Stimulated activated CD4-positive, alpha-beta T cell treated with anti-CD3 and anti-CD28 coated beads, Interleukin-1b, Interleukin-23, amount 100 ng/mL, for 4 hours (primary cell): ENCODE measurements at regions not wholly inside any gene's neighbourhood (a gene's known extent, or its start where the extent isn't known, plus 50 kb on each side); places are given as distances from the start of the nearest gene placed in this dataset.

ENCODE experiments used
- DNase-seq, 2 donors: peaks; one replicate each; pipeline ENCODE4 v3.0.0-alpha.2; 2020; ENCODE audit warnings: low read depth in 2 of 2

DNA sequence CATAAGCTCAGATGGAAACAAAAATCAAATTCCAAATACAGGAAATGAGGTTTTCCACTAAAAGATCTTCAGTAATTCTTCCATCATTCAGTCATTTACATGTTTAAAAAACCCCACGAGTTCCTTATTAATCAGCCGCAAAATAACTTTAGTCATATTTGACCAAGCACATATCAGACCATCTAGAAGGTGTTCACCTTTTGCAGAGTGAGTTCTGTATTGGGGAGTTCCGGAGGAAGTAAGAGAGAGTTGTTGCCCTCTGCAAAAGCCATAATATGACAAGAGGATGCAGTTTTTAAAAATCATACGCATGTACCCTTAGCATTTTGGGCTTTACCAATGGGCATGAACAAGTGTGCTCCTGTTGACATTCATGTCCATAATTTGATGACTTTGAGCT is 61.6 kb downstream of the CCR1 start:
- no peak for DNase-seq

DNA sequence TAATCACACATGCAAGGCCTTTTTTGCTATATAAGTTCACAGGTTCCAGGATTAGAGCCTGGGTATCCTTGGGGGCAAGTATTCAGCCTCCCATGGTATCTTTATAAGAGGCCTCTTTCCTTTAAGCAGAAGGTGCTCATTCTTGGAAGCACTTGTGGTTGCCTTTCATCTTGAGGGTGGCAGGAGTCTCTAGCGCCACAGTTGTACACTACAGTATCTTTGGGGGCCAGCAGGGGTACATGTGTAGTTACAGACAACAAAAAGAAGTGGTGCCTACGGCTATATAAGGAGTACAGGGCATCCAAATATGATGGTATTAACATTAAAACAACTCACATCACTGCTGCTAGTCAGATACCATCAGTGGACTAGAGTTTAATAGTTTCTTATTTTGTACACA is 62.1 kb downstream of the CCR1 start:
- no peak for DNase-seq

DNA sequence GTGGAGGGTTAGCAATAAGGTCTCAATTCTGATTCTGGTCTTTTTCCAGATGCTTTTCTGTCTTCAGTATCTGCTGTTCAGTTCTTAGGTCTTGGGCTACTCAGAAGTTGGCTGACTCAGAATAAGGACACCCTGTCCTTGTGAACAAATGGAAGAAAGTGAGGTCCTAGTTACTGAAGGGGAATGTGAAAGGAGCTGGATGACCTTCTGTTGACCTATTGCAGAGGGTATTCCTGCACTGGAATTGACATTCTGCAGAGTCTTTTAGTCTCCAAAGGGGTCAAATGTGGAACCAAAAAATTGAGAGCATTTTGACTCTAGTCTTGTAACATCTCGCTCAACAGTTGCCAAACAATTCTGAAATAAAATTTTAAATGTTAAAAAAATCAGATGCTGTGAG is 63.0 kb downstream of the CCR1 start:
- no peak for DNase-seq

DNA sequence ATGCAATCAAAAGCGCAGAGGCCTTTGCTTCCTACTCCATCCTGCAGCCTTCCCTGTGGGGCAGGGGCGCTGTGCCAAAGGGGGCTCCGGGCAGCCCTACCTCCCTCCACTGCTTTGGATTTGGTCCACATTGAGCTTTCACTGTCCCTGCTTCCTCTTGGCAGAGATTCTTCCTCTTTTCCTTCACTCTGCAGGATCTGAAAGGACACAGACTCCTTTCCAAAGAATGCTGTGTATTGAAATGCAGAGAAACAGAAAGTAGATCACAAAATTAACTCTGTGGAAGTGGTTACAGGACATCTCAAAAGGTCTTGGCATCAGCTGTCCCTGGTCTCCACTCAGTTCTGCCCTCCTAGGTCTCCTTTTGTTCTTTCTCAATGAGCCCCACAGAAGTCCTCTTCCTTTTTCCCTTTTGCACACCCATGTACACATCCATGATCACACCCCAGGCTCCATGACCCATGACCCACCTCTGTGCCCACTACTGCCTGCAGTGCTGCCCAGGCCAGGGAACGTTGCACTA is 64.1 kb downstream of the CCR1 start:
- DNase-seq = no peak

DNA sequence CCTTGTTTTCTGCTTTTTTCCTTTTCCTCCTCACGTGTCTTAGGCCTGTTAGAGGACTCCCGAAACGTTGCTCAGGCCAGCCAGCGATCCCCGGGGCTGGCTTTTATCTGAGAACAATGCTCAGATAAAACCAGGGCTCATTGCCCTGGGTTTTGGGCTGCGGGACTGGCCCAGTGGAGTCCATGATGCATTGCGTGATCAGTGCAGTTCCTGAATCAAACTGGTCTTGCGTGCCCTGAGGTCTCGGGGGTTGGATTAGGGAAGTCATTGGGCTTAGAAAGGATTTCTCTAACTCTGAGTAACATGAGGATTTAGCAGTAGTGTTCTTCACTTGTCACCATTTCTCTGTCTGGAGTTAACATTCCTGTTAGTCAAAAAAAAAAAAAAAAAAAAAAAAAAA is 66.3 kb downstream of the CCR1 start:
- no peak for DNase-seq

DNA sequence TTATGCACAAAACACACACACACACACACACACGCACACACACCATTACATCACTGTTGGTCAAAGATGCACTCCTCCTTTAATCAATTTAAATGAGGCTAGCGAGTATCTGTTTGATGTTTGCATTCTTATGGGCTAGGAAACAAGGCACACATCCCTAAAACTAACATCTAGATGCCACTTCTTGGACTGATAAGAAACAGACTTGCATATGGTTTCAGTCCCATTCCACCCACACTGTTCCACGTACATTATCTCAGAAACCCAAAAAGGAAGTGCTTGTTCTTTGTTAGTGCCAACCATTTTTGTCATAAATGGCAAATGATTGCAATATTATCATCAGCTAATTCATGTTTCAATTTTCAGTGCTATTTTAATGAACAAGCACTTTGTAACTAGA is 69.5 kb downstream of the CCR1 start:
- DNase-seq = no peak

DNA sequence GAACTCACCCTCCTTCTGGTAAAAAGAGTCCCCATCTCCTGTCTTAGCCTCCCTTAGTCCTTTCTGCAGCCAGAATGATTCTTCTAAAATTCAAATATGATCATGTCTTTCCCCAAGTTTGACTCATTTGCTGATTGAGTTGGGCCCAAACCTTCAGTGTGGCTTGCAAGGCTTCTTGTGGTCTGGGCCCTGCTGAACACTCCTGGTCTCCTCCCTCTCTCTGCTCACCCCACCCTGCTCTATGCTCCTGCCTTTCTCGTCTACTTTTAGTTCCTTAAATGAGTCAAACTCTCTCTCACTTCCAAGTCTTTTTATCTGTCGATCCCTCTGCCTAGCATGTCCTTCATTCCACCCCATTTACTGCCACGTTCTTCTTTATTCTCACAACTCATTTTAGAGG is 72.6 kb downstream of the CCR1 start:
- DNase-seq = no peak

DNA sequence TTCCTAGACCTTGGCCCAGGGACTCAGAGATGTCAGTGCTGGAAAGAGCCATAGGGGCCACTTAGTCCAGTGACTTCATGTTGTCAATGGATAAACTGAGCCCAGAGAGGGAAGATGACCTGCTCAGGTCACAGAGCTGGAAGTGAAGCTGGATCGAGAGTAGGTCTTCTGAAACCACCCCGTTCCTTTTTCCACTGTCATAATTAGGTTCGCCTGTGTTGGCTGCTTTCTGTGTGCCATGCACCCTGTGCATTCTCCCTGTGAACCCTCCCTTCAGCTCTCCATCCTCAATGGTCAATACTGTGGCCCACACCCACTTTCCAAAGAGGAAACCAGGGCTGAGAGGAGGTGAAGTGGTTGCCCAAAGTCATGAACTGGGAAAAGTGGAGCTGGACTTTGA is 74.8 kb downstream of the CCR1 start:
- DNase-seq = no peak

DNA sequence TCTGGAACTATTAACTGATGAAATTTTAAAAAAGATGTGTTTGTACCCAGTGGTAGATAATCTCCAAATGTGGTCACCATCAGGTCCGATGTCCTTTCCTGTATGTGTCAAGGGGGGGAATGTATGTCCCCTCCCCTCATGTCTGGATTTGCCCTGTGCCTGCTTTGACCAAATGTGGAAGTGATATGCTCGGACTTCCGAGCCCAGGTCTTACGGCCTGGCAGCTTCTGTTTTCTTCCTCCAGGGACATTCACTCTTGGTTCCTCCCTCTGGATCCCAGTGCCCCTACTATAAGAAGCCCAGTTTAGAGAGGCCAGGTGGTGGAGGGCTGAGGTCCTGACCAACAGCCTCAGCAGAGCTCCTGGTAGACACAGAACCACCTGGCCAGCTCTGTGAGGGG is 75.5 kb downstream of the CCR1 start:
- no peak for DNase-seq

DNA sequence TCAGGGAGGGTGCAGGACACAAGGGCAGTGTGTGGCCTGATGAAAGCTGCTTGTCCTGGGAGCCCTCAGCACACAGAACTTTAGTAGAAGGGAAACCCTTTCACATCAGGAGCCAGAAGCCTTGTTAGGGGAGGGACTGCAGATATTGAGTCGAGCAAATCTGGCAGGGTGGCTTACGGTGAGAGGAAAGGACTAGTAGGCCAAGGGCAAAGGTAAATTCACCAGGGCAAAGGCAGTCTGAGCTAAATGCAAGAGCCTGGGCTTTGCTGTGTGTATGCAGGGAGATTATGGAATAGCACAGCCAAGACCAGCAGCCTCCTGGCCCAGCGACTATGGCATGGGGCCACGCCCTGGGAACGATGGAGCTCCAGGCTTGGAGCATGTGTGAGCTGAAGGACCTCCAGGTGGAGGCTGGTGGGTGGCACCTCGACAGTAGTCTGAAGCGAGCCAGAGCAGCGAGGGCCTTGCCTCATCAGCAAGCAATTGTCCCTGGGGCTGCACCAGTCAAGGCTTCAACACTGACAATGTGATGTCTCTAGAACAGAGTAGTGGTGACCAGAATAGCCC is 76.1 kb downstream of the CCR1 start:
- DNase-seq = no peak

DNA sequence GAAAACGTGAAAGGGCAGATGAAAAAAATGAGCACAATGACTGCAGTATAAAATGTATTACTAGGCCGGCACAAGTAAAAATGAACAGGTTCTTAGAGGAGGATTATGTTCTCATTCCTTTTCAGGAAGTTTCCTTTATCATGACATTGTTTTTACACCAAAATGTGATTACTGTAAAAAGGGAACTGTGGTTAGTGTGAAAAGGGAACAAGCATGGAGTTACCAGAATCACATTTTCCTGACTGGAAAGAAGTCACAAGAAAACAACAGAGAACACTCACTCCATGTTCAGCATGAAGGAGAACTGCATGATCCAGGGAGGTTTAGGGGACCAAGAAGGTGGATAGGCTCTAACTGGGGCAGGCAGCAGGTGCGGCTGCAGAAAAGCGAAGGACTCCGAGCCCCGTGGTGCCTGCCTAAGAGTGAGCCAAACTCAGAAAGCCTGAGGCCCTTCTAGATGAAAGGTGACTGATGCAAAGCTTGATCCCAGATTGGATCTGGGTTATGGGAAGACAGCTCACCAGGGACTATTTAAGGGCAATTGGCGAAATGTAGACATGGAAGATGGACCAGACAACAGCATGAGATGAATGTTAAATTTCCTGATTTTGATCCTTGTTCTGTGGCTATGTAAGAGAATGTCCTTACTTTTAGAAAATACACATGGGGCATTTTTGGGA is 77.3 kb downstream of the CCR1 start:
- no peak for DNase-seq

DNA sequence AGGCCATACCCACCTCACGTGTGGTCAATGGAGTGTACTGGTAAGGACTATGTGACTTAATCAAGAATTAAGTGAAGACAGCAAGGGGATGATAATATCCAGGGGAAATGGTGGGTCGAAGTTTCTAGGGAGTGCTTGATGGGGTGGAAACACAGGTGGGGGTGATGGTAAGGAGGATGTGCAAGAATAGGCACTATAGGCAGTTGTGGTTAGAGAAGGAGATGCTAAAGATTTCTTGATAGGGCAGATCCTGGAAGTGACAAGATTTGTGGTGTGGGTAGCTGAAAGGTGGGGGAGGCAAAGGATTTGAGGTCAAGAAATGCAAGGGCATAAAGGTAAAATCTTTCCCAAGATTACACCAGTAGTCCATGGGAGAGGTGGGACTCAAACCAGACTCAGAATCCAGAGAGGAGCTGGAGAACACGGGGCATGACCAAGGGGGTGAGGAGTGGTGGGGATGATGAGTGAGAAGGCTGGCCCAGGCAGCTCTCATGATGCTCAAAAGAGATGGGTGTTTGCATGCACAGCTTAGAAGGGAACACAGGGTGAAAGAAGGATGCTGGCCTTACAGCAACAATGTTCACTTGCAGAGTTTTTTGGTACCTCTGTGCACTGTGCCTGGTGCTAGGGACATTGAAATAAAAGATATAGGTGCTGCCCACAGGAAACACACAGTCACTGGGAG is 78.4 kb downstream of the CCR1 start:
- no peak for DNase-seq

DNA sequence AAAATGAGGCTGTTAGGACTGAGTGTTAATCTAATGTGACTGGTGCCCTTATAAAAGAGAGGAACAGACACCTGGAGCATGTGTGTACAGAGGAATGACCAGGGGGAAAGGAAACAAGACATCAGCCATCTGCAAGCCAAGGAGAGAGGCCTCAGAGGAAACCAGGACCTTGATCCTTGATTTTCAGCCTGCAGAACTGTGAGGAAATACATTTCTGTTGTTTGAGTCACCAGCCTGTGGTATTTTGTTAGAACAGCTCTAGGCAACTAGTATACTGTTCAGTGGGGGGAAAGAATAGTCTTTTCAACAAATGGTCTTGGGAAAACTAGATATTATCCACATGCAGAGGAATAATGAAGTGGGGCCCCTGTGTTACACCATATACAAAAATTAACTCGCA is 80.6 kb downstream of the CCR1 start:
- DNase-seq = no peak

DNA sequence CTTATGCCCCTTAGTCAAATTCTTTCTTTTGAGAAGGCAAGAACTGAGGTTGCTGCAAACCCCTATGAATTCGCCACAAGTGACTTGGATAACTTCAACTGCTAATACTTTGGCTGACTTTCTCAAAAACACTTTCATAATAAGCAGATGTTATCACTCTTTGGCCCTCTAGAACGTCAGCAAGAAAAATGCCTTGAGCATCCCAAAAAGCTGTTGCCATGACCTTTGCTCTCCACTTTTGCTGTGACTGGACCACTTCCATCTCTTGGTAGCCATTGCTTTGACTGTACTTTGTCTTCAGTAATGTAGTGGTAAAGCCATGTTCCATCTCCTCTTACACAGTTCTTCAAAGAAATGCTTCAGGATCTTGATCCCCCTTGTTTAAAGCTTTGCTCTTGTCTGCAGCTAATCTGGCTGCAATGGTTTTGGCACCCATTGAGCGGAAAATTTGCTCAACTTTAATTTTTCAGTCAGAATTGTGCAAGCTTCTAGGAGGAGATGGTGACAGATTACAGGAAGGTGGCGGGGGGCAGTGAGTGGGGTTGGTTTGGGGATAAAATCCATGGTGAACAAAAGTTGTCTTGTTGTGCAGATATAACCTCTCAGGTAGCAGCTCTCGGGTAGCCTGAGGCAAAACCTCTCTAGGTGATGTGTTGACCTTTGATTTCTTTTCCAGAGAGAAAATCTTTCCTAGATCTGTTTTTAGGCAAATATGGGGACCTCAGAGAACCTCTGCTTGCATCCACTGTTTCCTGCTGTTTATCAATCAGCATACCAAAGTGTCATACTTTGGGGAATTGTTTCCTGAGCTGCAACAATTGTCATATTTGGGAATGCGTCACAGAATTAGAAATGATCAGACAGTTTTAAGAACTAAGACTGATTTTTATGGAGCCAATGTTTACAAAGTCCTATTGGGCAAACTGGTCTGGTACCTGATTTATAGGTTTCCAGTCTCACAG is 83.6 kb downstream of the CCR1 start:
- no peak for DNase-seq

DNA sequence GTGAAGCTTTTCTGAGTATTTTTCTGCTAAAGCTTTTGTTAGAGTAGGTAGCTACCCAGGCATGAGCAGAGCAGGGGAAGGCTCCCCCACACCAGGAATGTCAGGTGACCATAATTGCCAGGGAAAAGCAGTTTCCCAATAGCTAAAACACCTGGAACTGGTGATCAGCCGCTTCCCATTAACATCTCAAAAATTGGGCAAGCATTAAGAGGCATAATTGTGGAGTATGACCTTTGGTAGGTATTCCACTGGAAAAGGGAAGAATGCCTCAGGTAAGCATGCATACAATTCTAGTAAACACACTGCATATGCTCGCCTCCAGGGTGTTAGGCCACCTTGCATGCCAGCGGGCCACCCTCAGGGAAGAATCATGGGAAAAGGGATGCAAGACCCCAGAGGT is 84.5 kb downstream of the CCR1 start:
- no peak for DNase-seq

DNA sequence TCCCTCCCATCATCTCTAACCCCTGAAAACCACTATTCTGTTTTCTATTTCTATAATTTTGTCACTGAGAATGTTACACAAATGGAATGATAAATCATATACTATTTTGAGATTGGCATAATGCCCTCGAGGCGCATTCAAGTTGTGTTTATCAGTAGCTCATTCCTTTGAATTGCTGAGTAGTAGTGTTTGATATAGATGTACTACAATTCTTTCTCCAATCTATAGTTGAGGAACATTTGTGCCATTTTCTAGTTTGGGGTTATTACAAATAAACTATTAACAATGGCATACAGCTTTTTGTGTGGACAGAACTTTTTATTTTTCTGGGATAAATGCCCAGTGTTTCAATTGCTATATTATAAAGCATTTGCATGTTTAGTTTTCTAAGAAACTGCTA is 86.0 kb downstream of the CCR1 start:
- DNase-seq = no peak

DNA sequence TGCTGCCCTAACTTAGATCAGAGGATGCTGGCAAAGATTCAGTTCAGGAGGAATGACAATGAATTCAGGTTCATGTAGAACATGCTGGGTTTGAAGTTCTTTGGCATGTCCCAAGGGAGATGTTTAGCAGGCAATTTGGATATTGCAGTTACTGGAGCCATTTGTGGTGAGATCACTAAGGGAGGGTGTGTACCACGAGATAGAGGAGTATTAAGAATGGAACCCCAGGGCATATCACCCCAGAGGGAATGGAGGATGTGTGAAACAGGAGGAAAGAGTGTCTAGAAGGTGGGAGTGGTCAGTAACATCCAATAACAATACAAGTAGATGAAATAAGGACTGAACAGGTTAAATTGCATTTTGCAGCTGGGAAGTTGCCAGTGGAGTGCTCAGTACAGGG is 87.1 kb downstream of the CCR1 start:
- DNase-seq = no peak

DNA sequence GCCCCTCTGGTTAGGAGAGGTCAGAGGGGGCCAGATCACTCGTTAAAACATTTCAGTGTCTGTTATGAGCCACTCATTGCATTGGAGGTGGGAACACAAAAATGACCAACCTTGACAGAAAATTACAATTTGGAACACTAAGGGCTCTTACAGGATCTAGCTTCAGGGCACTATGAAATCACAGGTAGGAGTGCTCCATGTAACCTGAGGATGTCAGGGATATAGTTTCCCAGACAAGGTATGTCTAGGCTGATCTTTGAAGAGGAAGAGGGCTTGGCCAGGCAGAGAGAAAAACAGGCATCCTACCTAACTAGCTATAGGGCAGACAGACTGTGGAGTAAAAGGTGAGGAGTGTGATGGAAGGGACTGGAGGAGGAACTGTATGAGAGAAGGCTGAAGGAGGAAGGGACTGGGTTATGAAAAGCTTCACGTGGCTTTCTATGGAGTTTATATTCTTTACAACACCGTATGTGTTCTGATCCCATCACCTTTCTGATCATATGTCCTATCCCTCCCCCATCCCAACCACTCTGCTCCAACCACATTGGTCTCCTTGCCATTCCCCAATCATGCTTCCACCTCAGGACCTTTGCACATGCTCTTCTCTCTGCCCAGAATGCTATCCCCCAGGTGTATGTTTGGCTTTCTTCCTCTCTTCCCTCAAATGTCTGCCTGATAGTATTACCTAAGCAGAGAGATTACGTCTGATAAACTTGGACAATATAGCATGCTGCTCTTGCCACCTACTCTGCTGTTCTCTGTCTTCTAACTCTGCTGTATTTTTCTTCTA is 88.2 kb downstream of the CCR1 start:
- no peak for DNase-seq

DNA sequence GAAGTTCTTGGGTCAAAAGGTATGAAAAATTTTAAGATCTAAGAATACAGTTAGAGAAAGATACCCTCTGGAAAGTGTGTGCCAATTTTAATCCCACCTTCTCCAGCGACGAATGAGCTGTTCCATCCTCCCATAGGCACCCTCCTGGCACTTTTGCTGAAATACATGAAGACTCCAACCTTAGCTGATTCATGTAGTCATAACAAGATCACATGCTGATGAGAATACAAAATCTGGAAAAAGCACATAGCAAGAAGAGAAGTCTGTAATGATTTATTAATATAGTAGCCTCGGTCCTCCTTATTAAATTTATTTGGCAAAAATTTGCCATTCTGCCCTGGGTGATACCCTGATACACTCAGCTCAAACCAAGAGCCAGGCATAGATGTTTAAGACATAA is 88.9 kb downstream of the CCR1 start:
- no peak for DNase-seq

DNA sequence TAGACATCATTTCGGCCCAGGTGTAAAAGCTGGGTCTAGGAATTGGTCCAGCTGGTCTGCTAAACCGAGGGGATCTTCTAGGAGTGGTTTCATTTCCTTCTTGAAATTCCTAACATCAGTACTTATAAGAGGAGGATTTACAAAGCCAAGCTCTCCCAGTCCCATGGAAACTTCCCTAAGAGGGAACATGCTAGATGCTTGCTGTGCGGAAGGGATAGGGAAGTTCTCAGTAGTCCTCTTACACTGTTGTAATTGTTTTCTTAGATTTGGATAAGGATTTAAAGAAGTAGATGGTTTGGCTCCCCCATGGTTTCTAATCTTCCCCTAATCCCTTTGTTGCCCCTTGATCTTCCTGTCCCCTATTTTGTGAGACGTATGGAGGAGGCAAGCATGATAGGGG is 89.7 kb upstream of the XCR1 start:
- no peak for DNase-seq

DNA sequence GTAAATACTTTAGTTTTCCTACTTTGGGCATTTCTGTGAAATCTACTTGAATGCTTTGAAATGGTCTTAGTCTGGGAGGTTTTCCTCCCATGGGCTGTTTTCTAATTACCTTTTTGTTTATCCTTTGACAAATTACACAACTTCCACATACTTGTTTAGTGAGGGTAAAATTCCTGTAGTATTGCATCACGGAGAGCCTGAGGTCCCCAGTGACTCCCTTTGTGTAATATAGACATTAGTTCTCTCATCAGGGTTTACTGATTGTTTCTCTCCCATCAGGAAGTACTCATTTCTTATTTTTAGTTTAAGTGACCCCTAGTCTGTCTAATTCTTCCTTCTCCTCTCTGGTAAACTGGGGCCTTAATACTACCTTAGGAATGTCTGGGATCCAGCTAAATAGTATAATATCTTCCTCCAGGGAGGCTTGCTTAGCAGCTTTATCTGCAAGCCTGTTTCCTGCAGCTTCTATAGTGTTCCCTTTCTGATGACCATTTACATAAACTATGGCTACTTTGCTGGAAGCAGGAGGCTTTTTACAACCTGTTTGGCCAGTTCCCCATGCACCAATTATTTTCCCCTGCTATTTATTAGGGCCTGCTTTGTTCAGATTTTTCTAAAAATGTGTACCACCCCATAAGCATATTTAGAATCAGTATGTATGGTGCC is 87.2 kb upstream of the XCR1 start:
- DNase-seq = no peak
